GM12875 (cell line): ENCODE measurements at regions not wholly inside any gene's neighbourhood (a gene's known extent, or its start where the extent isn't known, plus 50 kb on each side); places are given as distances from the start of the nearest gene placed in this dataset.
A peak's percentile ranks its signal among the peaks of the same experiment; 100 is the strongest.

Experiments
- H3K4me3 ChIP-seq: one replicate; pipeline ENCODE4 v1.5.1; 2011; ENCODE audit warnings: low read depth, low read length, control low read depth
- TF ChIP-seq, protein P1 (sequence below): IDR thresholded peaks from 2 replicates; pipeline ENCODE4 v1.5.1; 2011; ENCODE audit warnings: low read depth, mild to moderate bottlenecking, control low read depth, inconsistent platforms, low read length, moderate library complexity, borderline replicate concordance; ENCODE audit not compliant: insufficient read depth

DNA sequence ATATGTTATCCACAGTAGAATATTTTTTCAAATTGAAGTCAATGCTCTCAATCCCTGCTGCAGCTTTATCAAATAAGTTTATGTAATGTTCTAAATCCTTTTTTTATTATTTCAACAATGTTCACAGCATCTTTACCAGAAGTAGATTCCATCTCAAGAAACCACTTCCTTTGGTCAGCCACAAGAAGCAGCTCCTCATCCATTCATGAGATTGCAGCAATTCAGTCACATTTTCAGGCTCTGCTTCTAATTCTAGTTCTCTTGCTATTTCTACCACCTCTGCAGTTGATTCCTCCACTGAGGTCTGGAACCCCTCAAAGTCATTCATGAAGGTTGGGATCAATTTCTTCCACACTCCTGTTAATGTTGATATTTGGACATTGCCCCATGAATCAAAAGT is 2301.3 kb upstream of the TENM3 start:
- TF ChIP-seq, protein P1, sequence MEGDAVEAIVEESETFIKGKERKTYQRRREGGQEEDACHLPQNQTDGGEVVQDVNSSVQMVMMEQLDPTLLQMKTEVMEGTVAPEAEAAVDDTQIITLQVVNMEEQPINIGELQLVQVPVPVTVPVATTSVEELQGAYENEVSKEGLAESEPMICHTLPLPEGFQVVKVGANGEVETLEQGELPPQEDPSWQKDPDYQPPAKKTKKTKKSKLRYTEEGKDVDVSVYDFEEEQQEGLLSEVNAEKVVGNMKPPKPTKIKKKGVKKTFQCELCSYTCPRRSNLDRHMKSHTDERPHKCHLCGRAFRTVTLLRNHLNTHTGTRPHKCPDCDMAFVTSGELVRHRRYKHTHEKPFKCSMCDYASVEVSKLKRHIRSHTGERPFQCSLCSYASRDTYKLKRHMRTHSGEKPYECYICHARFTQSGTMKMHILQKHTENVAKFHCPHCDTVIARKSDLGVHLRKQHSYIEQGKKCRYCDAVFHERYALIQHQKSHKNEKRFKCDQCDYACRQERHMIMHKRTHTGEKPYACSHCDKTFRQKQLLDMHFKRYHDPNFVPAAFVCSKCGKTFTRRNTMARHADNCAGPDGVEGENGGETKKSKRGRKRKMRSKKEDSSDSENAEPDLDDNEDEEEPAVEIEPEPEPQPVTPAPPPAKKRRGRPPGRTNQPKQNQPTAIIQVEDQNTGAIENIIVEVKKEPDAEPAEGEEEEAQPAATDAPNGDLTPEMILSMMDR, result no peak

DNA sequence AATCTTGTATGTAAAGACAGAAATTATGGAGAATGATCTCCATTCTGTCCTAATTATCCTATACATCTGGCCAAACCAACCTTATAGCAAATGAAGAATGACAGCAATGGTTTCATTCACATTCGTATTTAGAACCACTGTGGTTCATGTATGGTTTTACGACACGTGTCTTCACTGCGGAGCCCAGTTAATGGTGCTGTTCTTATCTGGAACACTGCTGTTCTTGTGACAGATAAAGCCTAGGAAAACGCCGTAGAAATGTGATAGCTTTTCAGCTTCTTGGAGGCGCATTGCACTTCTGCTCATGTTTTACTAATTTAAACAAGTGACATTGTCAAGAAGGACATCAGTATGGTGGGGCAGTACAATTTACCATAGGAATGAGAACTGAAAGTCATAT is 2266.4 kb upstream of the TENM3 start:
- TF ChIP-seq, protein P1, result no peak
- H3K4me3 ChIP-seq, result no peak overlapping the region

More for the DNA sequence above, 2301.3 kb upstream of the TENM3 start:
- no peak overlapping the region for H3K4me3 ChIP-seq

DNA sequence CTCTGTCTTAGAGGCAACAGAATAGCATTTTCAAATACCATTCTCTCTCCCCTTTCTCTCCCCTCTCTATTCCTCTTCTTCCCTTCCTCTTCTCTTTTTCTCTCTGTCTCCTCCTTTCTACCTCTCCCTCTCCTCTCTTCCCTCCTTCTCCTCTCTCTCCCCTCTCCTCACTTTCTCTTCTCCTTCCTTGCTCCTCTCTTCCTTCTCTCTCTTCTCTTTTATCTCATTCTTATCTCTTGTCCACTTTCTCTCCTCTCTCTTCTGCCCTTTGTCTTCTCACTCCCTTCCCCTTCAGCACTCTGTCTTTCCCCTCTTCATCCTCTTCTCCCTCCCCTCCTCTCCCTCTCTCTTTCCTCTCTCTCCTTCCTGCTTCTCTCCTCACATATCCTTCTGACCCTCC is 2265.8 kb upstream of the TENM3 start:
- no peak overlapping the region for H3K4me3 ChIP-seq
- TF ChIP-seq, protein P1, result no peak

DNA sequence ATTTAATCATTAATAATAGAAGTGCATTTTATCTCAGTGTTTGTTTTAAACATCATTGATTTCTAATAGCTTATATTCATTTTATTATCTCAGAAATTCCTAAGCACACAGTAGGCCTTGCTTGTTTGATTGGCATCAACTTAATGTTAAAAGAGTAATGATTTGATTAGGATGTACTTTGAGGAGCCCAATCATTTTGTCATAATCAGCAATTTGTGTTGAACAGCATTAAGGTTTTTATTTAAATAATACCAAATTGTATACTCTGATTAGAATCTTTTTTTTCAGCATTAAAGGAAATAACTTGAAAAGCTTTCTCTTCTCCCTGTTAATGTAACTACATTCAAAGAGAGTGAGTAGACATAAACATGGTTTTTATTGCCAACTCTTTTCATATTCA is 2262.0 kb upstream of the TENM3 start:
- H3K4me3 ChIP-seq, result no peak overlapping the region
- TF ChIP-seq, protein P1, result no peak

DNA sequence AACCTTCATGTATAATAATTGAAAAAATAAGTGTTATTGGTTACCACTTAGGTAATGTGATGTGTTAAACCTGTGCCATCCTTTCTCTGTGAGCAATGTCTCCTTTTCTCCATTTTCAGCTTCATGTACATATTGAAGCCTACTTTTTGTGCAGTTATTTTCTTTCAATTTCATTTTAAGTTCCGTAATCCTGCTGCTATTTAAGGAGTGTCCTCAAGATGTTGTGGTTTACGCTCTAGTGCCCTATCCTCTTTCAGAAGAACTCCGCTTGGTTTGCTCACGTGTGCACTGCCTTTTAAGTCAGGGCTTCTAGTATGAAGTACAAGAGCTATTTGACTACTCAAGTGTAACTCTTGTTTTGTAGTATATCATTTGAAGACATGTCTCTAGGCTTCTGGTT is 2253.2 kb upstream of the TENM3 start:
- H3K4me3 ChIP-seq, result no peak overlapping the region

DNA sequence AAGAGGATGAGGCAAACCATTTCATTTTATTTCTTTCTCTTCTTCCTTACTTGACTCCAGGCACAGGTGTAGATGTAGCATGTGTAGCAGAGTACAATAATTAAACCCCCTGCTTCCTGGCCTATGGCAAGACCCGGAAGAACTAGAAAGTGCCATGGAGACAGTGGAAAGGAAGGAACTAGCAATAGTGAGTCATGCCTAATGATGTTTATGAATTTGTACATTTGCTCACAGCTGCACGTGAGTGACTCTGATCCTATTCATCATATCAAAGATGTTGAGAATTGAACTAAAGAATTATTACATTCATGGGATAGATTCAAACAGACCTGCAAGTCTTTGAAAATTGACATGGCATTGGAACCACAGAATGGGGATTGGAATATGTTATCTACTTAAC is 2233.9 kb upstream of the TENM3 start:
- H3K4me3 ChIP-seq, result no peak overlapping the region
- TF ChIP-seq, protein P1, result no peak

More for the DNA sequence above, 2253.2 kb upstream of the TENM3 start:
- TF ChIP-seq, protein P1, result no peak

DNA sequence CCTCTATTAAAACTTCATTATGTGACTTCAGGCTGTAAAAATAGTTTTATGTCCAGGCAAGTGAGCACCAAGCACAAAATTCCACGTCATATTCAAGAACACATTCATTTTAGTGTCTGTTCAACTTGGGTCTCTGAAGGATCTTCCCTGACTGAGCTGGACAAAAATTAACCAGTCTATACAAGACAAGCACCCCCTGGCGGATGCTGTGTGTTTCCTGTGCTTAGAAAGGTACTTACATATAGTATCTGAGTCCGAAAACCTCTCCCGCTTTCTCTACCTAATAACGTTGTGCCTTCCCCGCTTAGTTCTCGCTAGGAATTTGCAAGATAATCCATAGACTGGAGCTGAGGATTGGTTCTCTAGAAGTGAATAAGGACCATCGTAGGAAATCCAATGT is 2214.5 kb upstream of the TENM3 start:
- no peak overlapping the region for H3K4me3 ChIP-seq
- TF ChIP-seq, protein P1, result peak; percentile 44; the same call in 1 of the 2 replicates
